PC-9 (cell line): ENCODE measurements at regions not wholly inside any gene's neighbourhood (a gene's known extent, or its start where the extent isn't known, plus 50 kb on each side); places are given as distances from the start of the nearest gene placed in this dataset.

Experiments
- CTCF ChIP-seq: fragments of 200-600 bp; sonication (generic); conservative IDR thresholded peaks from 2 replicates; pipeline ENCODE4 v1.6.1; 2017; ENCODE audit warnings: mixed run types, antibody characterized with exemption, mild to moderate bottlenecking, moderate library complexity
- EZH2 ChIP-seq: fragments of 200-600 bp; sonication (generic); IDR thresholded peaks from 2 replicates; pipeline ENCODE4 v1.8.0; 2017; ENCODE audit warnings: antibody characterized with exemption, low read depth

- TF ChIP-seq EZH2: no peak
- no peak for TF ChIP-seq CTCF
Observed at GRCh38 chr4:143127621-143128020, 57.1 kb upstream of the USP38 start.
